GM18517 (cell line): ENCODE measurements at regions not wholly inside any gene's neighbourhood (a gene's known extent, or its start where the extent isn't known, plus 50 kb on each side); places are given as distances from the start of the nearest gene placed in this dataset.
A peak's percentile ranks its signal among the peaks of the same experiment; 100 is the strongest.

Experiments used
- ATAC-seq: cut with Tn5 transposase; IDR thresholded peaks from one replicate; pipeline ENCODE4 v1.9.1; 2021; ENCODE audit warnings: mild to moderate bottlenecking, moderate library complexity; ENCODE audit not compliant: unreplicated experiment

DNA sequence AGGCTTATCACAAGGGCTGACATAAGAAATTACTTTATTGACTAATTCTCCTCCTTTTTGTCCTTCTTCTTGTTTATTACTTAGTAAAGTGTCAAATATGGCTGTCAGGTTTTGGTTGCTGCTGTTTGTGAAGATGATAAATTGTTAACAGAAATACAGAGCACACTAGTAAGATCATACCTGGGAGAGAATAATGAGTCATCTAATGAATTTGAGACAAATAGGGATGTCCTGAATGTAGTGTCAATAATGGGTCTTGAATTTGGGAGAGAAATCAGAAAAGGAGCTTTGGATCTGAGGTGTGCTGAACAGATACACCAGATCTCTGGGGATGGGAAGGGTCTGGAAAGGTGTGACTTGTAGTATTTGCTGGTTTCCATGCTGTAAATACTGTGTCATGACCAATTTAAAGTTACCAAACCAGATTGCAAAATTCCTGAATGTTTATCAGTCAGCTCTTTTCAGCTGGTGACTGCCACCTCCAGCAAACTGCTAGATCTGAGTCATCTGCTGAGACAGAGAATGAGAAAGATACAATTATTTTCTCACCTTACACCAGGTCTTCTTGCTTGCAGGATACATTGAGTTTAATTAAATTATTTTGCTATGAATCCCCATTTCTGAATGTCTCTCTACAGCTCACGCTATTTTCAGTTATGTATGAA is 76.7 kb upstream of the SATB1 start:
- no peak for ATAC-seq

DNA sequence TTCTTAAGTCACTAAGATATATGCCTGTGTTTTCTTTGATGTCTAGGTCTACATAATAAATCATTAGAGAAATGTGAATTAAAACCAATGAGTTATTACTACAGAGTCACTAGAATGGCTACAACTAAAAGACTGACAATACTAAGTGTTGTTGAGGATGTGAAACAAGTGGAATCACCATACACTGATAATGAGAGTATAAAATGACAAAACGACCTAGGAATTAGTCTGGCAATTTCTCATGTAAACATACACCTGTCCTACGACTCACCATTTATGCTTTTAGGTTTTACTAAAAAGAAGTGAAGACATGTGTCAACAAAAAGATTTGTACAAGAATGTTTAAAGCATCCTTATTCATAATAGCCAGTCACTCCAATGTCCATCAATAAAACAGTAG is 75.2 kb upstream of the SATB1 start:
- ATAC-seq: no peak

DNA sequence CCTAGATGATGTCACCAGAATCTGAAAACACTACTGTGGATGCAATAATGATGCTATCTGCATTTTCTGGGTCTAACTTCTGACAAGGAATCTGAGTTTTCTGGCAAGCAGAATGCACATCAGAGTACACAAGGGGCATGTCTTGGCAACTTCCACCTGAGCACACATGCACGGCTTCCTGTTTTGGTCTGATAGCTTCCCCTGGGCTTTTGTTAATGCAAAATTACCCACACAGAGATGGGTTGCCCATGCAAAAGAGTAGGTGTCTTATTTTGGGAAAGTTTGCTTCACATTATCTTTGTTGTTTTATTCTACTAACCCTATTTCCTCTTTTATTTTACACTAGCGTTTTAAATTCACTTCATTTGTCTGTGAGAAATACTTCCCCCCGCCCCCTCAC is 74.2 kb upstream of the SATB1 start:
- peak; percentile 78 for ATAC-seq

DNA sequence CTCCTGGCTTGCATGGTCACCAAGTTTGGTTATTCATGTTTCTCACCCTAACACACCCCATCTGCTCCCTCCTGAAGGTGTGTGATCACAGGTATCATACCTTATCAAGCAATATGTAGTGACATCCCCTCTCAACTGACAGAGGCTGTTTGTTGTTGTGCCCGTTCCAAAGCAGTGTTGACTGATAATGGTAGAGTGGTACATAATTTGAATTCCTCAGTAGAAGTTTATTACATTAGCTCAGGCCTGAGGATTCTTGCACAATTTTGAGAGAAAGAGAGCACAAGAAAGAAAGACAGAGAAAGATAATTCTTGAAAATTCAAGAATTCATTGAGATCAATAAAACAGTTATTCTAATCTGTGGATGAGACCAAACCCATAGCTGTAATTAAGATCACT is 69.1 kb upstream of the SATB1 start:
- no peak for ATAC-seq

DNA sequence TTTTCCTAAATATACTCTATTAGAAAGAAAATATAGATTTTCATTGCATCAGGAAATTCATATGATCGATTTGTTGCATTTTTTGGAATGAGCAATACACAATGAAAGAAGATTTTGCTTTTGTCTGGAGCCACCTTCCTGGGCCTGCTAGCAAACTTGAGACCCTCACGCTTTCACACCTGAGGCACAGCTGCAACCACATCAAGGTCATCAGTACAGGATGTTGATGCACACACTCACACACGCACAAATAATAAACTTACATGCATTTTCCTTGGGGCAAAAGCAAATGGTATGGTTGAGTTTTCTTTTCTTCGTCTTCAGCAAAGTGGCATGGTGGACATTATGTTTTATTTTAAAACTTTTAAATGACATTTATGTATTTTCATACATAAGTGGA is 64.8 kb upstream of the SATB1 start:
- ATAC-seq: no peak

DNA sequence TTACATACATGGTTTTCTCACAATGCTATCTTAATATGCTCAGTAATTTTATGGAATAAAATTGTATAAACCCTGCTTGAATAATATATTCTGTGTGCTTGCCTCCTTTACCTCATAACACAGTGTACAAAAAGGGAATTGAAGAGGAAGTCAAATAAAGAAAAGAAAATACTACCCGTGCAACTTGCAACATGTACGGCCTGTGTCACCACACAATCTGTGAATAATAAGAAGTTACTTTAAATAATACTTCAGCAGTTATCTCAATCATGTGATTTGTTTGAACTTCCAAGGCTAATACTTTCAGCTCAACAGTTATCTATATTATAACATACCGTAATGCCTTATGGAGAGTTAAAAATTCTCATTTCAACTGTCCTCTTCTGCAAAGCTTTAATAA is 58.1 kb upstream of the SATB1 start:
- ATAC-seq: no peak

DNA sequence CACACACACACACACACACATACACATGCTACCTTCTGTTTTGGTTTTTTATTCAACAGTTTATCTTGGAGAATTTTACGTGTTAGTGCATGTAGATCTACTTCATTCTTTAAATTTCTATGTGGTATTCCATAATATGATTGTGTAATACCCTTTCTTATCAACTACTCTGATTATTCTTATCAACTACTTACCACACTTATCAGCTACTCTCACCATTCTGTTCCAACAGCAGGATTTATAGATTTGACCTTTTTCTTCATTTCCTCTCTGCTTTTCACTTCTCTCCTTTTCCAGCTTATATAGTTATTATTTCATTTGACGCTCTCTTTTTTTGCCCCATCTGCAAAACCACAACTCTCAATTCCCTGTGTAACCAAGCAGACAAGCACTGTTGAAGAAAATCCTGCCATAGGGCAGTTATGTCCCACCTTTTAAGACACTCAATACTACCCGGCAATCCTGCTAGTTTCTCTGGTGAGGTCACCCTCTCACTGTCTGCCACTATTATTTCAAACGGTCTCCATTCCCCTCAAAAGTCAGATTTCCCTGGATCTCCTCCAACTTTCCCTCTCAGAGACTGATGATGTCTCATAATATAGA is 56.9 kb upstream of the SATB1 start:
- ATAC-seq: no peak

DNA sequence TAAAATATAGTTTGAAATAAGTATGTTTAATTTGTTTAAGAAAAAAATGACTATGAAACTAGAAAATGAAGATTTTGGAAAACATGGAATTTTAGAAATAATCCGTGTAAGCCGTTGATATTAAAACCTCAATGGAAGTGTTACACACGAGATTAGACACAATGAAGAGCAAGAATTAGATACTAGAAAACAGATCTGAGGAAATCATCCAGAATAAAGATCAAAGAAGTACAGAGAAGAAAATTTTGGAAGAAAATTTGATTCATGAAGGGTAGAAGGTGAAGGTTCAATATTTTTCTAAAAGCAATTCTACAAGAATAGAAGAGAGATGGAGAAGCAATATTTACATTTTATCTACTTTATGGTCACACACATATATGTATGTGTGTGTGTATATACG is 52.5 kb upstream of the SATB1 start:
- no peak for ATAC-seq
